IMR-90 (cell line): ENCODE measurements at regions not wholly inside any gene's neighbourhood (a gene's known extent, or its start where the extent isn't known, plus 50 kb on each side); places are given as distances from the start of the nearest gene placed in this dataset.

Experiments
- ATAC-seq: fragments of 200-7000 bp; cut with Tn5 transposase; 2 replicates; pipeline ENCODE4 v1.9.1; 2020; ENCODE audit warnings: low read depth, mild to moderate bottlenecking, moderate library complexity
- BruUV-seq: library from RNA; stranded (reverse); fragments of 400-500 nt; replicated peaks from 2 replicates; lab custom pipeline; 2021; lab: Mats Ljungman, UMichigan
- CTCF ChIA-PET: fragments of 300-600 bp; formaldehyde crosslinking; extraction: SDS; loops from one replicate; lab custom pipeline; 2021; ENCODE audit warnings: antibody characterized with exemption; lab: Yijun Ruan, JAX
- POLR2A ChIA-PET: fragments of 300-600 bp; sonication (Branson Sonifier 250); formaldehyde crosslinking; loops from one replicate; lab custom pipeline; 2022; ENCODE audit warnings: antibody characterized with exemption; ENCODE audit not compliant: unreplicated experiment; lab: Charles Lee
- DNase-seq: peaks from one replicate; pipeline ENCODE4 v3.0.0; 2013
- H2AFZ ChIP-seq: replicated peaks from 2 replicates; pipeline ENCODE3; 2013; ENCODE audit warnings: low read length, mild to moderate bottlenecking; ENCODE audit not compliant: poor library complexity
- H2AK5ac ChIP-seq: 2 replicates; pipeline ENCODE4 v1.6.1; 2013; ENCODE audit warnings: low read depth, low read length, inconsistent platforms
- H2AK9ac ChIP-seq: replicated peaks from 2 replicates; pipeline ENCODE3; 2013; ENCODE audit warnings: mild to moderate bottlenecking, low read depth, low read length, moderate library complexity; ENCODE audit not compliant: poor library complexity
- H2BK120ac ChIP-seq: 2 replicates; pipeline ENCODE4 v1.6.1; 2013; ENCODE audit warnings: low read depth, low read length, inconsistent platforms
- H2BK15ac ChIP-seq: 3 replicates; pipeline ENCODE4 v1.6.1; 2013; ENCODE audit warnings: low read depth, low read length, inconsistent platforms
- H2BK20ac ChIP-seq: 2 replicates; pipeline ENCODE4 v1.6.1; 2013; ENCODE audit warnings: low read depth, mild to moderate bottlenecking, inconsistent platforms, low read length, moderate library complexity
- H2BK5ac ChIP-seq: 2 replicates; pipeline ENCODE4 v1.6.1; 2013; ENCODE audit warnings: mild to moderate bottlenecking, low read depth, low read length, inconsistent platforms; ENCODE audit not compliant: poor library complexity, severe bottlenecking
- H3K14ac ChIP-seq: replicated peaks from 2 replicates; pipeline ENCODE4 v1.6.1; 2013; ENCODE audit warnings: low read depth, low read length, inconsistent platforms
- H3K18ac ChIP-seq: 2 replicates; pipeline ENCODE4 v1.6.1; 2013; ENCODE audit warnings: low read depth, low read length, control low read depth
- H3K23ac ChIP-seq: 2 replicates; pipeline ENCODE4 v1.6.1; 2013; ENCODE audit warnings: low read depth, low read length, inconsistent platforms
- H3K27ac ChIP-seq: 2 replicates; pipeline ENCODE4 v1.5.1; 2013; ENCODE audit warnings: mild to moderate bottlenecking, control low read depth, low read length; ENCODE audit not compliant: insufficient read depth
- H3K27me3 ChIP-seq: 2 replicates; pipeline ENCODE4 v1.6.1; 2013; ENCODE audit warnings: low read length; ENCODE audit not compliant: control insufficient read depth, insufficient read depth
- H3K36me3 ChIP-seq: 2 replicates; pipeline ENCODE4 v1.6.1; 2013; ENCODE audit warnings: low read length, mixed read lengths; ENCODE audit not compliant: control insufficient read depth, insufficient read depth
- H3K4ac ChIP-seq: 2 replicates; pipeline ENCODE4 v1.6.1; 2013; ENCODE audit warnings: low read depth, low read length, inconsistent platforms
- H3K4me1 ChIP-seq: 2 replicates; pipeline ENCODE4 v1.6.1; 2013; ENCODE audit warnings: low read length, mixed read lengths; ENCODE audit not compliant: control insufficient read depth, insufficient read depth
- H3K4me2 ChIP-seq: 2 replicates; pipeline ENCODE4 v1.6.1; 2013; ENCODE audit warnings: low read depth, mild to moderate bottlenecking, control low read depth, low read length, moderate library complexity
- H3K4me3 ChIP-seq: 2 replicates; pipeline ENCODE4 v1.5.1; 2013; ENCODE audit warnings: low read depth, mild to moderate bottlenecking, control low read depth, low read length, moderate library complexity; ENCODE audit not compliant: insufficient read depth
- H3K56ac ChIP-seq: 2 replicates; pipeline ENCODE4 v1.6.1; 2013; ENCODE audit warnings: low read length, inconsistent platforms; ENCODE audit not compliant: insufficient read depth; ENCODE audit errors: extremely low read depth
- H3K79me1 ChIP-seq, 2 experiments: 2 replicates each; pipeline ENCODE4 v1.6.1; 2013; ENCODE audit warnings: low read length in 2 of 2, inconsistent platforms in 1 of 2, low read depth in 1 of 2
- H3K9ac ChIP-seq: 2 replicates; pipeline ENCODE4 v1.6.1; 2013; ENCODE audit warnings: low read depth, low read length, control low read depth
- H3K9me1 ChIP-seq: 2 replicates; pipeline ENCODE4 v1.6.1; 2013; ENCODE audit warnings: low read length, inconsistent platforms; ENCODE audit not compliant: insufficient read depth
- H3K9me3 ChIP-seq: 2 replicates; pipeline ENCODE4 v1.6.1; 2013; ENCODE audit warnings: low read length; ENCODE audit not compliant: control insufficient read depth, insufficient read depth
- H4K20me1 ChIP-seq: 2 replicates; pipeline ENCODE4 v1.6.1; 2013; ENCODE audit warnings: low read length, inconsistent platforms; ENCODE audit not compliant: insufficient read depth
- H4K5ac ChIP-seq: 2 replicates; pipeline ENCODE4 v1.6.1; 2013; ENCODE audit warnings: mild to moderate bottlenecking, low read depth, low read length, control low read depth
- H4K8ac ChIP-seq, 2 experiments: 2 replicates each; pipeline ENCODE4 v1.6.1; 2013; ENCODE audit warnings: low read depth in 2 of 2, low read length in 2 of 2, control low read depth in 1 of 2, inconsistent platforms in 1 of 2
- H4K91ac ChIP-seq: 2 replicates; pipeline ENCODE4 v1.6.1; 2013; ENCODE audit warnings: low read depth, low read length, inconsistent platforms; ENCODE audit not compliant: insufficient read depth
- BHLHE40 ChIP-seq: fragments of 150-350 bp; IDR thresholded peaks from 2 replicates; pipeline ENCODE4 v1.6.1; 2016; ENCODE audit warnings: mild to moderate bottlenecking, low read depth, low read length
- CEBPB ChIP-seq: IDR thresholded peaks from 2 replicates; pipeline ENCODE4 v1.6.1; 2012; ENCODE audit warnings: low read depth, low read length, improper control_type of control experiment
- CTCF ChIP-seq: conservative IDR thresholded peaks from 2 replicates; pipeline ENCODE4 v1.5.1; 2012; ENCODE audit warnings: mild to moderate bottlenecking, low read depth, low read length, improper control_type of control experiment
- ELK1 ChIP-seq: fragments of 150-350 bp; IDR thresholded peaks from 2 replicates; pipeline ENCODE4 v1.6.1; 2016; ENCODE audit warnings: low read depth, mild to moderate bottlenecking, low read length, moderate library complexity, borderline replicate concordance
- FOS ChIP-seq: fragments of 150-350 bp; IDR thresholded peaks from 2 replicates; pipeline ENCODE4 v1.6.1; 2016; ENCODE audit warnings: low read depth, low read length
- MAZ ChIP-seq: IDR thresholded peaks from 2 replicates; pipeline ENCODE4 v1.6.1; 2012; ENCODE audit warnings: low read depth, mild to moderate bottlenecking, low read length, improper control_type of control experiment, moderate library complexity, borderline replicate concordance
- NFE2L2 ChIP-seq: fragments of 150-350 bp; IDR thresholded peaks from 2 replicates; pipeline ENCODE4 v1.6.1; 2016; ENCODE audit warnings: low read depth, mild to moderate bottlenecking, low read length
- POLR2A ChIP-seq: IDR thresholded peaks from 2 replicates; pipeline ENCODE4 v1.6.1; 2012; ENCODE audit warnings: mild to moderate bottlenecking, low read depth, low read length
- RCOR1 ChIP-seq: IDR thresholded peaks from 2 replicates; pipeline ENCODE4 v1.6.1; 2012; ENCODE audit warnings: mild to moderate bottlenecking, low read length, improper control_type of control experiment; ENCODE audit not compliant: insufficient replicate concordance
- RFX5 ChIP-seq: IDR thresholded peaks from 2 replicates; pipeline ENCODE4 v1.8.0; 2012; ENCODE audit warnings: low read depth, mild to moderate bottlenecking, low read length, moderate library complexity
- WGBS, 2 experiments: methylation state at CpG; one replicate each; pipeline versions ENCODE4 v1.1.5 to v1.1.7; 2013; ENCODE audit warnings: missing lambda C conversion rate in 2 of 2; ENCODE audit not compliant: insufficient read length in 1 of 2; ENCODE audit errors: extremely low coverage in 2 of 2; 5-methylcytosine and 5-hydroxymethylcytosine counted together
- dilution Hi-C: fragments of 300-500 bp; cut with HindIII; formaldehyde crosslinking; loops from one replicate; pipeline ENCODE4 v1.14.3; 2018; ENCODE audit warnings: low sequenced_read_pairs; ENCODE audit not compliant: unreplicated experiment
- in situ Hi-C: fragments of 300-500 bp; cut with MboI; formaldehyde crosslinking; loops from 3 replicates; pipeline ENCODE4 v1.14.3; 2019; ENCODE audit warnings: low sequenced_read_pairs, inconsistent platforms, mixed read lengths
- intact Hi-C: fragments of 100-400 bp; cut with micrococcal nuclease; formaldehyde crosslinking; loops from 2 replicates; pipeline ENCODE4 v1.10.0; 2022

GRCh38 chr5:99926463-99926862 is 608.7 kb upstream of the FAM174A start:
- Histone ChIP-seq H2AK5ac (no peak overlapping the region), H2BK120ac (no peak overlapping the region), H3K9me1 (no peaks in the 10 kb centered on the region), H4K20me1 (no peaks in the 10 kb centered on the region), H3K4me2 (no peak overlapping the region), H2AK9ac (no peak overlapping the region), H4K91ac (no peak overlapping the region), H4K5ac (no peak overlapping the region), H3K23ac (no peak overlapping the region), H3K4me1 (no peaks in the 10 kb centered on the region), H3K56ac (no peak overlapping the region), H3K14ac (no peak overlapping the region), H3K9me3 (peaks cover 17% of the 10 kb centered on the region), H3K36me3 (no peaks in the 10 kb centered on the region), H3K4me3 (no peak overlapping the region), H3K18ac (no peak overlapping the region), H3K4ac (no peak overlapping the region), H2BK5ac (no peak overlapping the region), H2AFZ (no peak overlapping the region), H4K8ac (no peak overlapping the region), H2BK15ac (no peak overlapping the region), H3K27ac (no peak overlapping the region), H3K27me3 (no peaks in the 10 kb centered on the region), H2BK20ac (no peak overlapping the region), H3K79me1 (no peaks in the 10 kb centered on the region), H3K9ac (no peak overlapping the region)
- no peak for TF ChIP-seq ELK1
- TF ChIP-seq RCOR1: no peak
- TF ChIP-seq BHLHE40: no peak
- no peak for TF ChIP-seq CEBPB
- TF ChIP-seq CTCF: no peak
- no peak for TF ChIP-seq NFE2L2
- TF ChIP-seq RFX5: no peak
- no peak for TF ChIP-seq POLR2A
- no peak for TF ChIP-seq FOS
- no peak for TF ChIP-seq MAZ
- in situ Hi-C loops (no loop called here), dilution Hi-C loops (no loop called here), intact Hi-C loops (no loop called here)
- ChIA-PET POLR2A (no interaction called here), CTCF (no interaction called here)
- no peak for ATAC-seq
- WGBS, 2 experiments: no CpG with 5 or more reads among the region's 1 CpG
- BruUV-seq: no TSS peak
- DNase-seq: no peak
